ENCODE measurements at regions not wholly inside any gene's neighbourhood (a gene's known extent, or its start where the extent isn't known, plus 50 kb on each side); places are given as distances from the start of the nearest gene placed in this dataset.

GRCh38 chr7:9781710-9782109, 1192.0 kb upstream of the PHF14 start:
- no peak for TF ChIP-seq POLR2AphosphoS5 (IDR thresholded peaks at IDR 0.05; ENCODE audit: low read depth, low read length)
- TF ChIP-seq, protein P1, sequence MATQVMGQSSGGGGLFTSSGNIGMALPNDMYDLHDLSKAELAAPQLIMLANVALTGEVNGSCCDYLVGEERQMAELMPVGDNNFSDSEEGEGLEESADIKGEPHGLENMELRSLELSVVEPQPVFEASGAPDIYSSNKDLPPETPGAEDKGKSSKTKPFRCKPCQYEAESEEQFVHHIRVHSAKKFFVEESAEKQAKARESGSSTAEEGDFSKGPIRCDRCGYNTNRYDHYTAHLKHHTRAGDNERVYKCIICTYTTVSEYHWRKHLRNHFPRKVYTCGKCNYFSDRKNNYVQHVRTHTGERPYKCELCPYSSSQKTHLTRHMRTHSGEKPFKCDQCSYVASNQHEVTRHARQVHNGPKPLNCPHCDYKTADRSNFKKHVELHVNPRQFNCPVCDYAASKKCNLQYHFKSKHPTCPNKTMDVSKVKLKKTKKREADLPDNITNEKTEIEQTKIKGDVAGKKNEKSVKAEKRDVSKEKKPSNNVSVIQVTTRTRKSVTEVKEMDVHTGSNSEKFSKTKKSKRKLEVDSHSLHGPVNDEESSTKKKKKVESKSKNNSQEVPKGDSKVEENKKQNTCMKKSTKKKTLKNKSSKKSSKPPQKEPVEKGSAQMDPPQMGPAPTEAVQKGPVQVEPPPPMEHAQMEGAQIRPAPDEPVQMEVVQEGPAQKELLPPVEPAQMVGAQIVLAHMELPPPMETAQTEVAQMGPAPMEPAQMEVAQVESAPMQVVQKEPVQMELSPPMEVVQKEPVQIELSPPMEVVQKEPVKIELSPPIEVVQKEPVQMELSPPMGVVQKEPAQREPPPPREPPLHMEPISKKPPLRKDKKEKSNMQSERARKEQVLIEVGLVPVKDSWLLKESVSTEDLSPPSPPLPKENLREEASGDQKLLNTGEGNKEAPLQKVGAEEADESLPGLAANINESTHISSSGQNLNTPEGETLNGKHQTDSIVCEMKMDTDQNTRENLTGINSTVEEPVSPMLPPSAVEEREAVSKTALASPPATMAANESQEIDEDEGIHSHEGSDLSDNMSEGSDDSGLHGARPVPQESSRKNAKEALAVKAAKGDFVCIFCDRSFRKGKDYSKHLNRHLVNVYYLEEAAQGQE (IDR thresholded peaks at IDR 0.05; ENCODE audit: insufficient read depth in 1 of 2, low read depth in 2 of 2, low read length in 2 of 2) = no peak
- TF ChIP-seq TAF1 (IDR thresholded peaks at IDR 0.05; ENCODE audit: borderline replicate concordance, insufficient read depth, low read length) = no peak
- no peak for TF ChIP-seq SIN3A (IDR thresholded peaks at IDR 0.05; ENCODE audit: borderline replicate concordance, insufficient read depth, low read length)

Measured in PFSK-1 (cell line).